ENCODE measurements at regions not wholly inside any gene's neighbourhood (a gene's known extent, or its start where the extent isn't known, plus 50 kb on each side); places are given as distances from the start of the nearest gene placed in this dataset.

DNA sequence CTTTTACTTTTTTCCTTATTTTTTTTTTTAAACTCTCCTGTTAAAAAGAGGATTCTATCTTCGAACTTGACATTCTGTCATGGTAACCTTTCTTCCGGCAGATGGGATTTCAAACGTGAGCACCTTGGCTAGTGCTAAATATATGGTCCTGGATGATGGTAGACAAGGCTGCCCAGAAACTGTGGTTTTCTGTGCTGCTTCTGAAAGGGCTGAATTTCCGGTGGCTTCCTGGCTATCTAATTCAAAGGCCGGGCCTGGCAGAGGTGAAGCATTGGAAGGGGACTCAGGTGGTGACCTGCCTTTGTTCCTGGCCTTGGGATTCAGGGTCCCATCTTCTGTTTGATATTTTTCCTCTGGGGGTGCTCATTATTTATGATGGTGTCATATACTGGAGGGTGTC, 118.6 kb upstream of the MYL2 start:
- TF ChIP-seq POLR2A (IDR thresholded peaks at IDR 0.05) (no peak), POLR2AphosphoS5 (IDR thresholded peaks at IDR 0.05) (no peak), EP300 (IDR thresholded peaks at IDR 0.05) (no peak)
- TF ChIP-seq, protein P1, sequence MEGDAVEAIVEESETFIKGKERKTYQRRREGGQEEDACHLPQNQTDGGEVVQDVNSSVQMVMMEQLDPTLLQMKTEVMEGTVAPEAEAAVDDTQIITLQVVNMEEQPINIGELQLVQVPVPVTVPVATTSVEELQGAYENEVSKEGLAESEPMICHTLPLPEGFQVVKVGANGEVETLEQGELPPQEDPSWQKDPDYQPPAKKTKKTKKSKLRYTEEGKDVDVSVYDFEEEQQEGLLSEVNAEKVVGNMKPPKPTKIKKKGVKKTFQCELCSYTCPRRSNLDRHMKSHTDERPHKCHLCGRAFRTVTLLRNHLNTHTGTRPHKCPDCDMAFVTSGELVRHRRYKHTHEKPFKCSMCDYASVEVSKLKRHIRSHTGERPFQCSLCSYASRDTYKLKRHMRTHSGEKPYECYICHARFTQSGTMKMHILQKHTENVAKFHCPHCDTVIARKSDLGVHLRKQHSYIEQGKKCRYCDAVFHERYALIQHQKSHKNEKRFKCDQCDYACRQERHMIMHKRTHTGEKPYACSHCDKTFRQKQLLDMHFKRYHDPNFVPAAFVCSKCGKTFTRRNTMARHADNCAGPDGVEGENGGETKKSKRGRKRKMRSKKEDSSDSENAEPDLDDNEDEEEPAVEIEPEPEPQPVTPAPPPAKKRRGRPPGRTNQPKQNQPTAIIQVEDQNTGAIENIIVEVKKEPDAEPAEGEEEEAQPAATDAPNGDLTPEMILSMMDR (IDR thresholded peaks at IDR 0.05), result no peak
